Neuronal stem cell (in vitro differentiated cells): ENCODE measurements at regions not wholly inside any gene's neighbourhood (a gene's known extent, or its start where the extent isn't known, plus 50 kb on each side); places are given as distances from the start of the nearest gene placed in this dataset.
"Not testable (repeated sequence)": the region's sequence is repeated elsewhere in the genome, so short reads cannot be mapped to it uniquely, and the experiment has no call there.

Experiments used
- DNase-seq: peaks from one replicate; pipeline ENCODE4 v3.0.0-alpha.2; 2013; ENCODE audit warnings: low spot score
- H2AFZ ChIP-seq: one replicate; pipeline ENCODE4 v1.6.1; 2013; ENCODE audit warnings: mild to moderate bottlenecking, low read length, inconsistent platforms
- H2AK5ac ChIP-seq: 2 replicates; pipeline ENCODE4 v1.6.1; 2013; ENCODE audit warnings: low read depth, mild to moderate bottlenecking, inconsistent platforms, low read length, moderate library complexity, mixed read lengths
- H2BK120ac ChIP-seq: 2 replicates; pipeline ENCODE4 v1.6.1; 2013; ENCODE audit warnings: low read depth, mild to moderate bottlenecking, inconsistent platforms, low read length, moderate library complexity, mixed read lengths
- H2BK12ac ChIP-seq: one replicate; pipeline ENCODE4 v1.6.1; 2013; ENCODE audit warnings: low read length, inconsistent platforms
- H2BK15ac ChIP-seq: 2 replicates; pipeline ENCODE4 v1.6.1; 2013; ENCODE audit warnings: mild to moderate bottlenecking, low read length, inconsistent platforms, mixed read lengths
- H2BK5ac ChIP-seq: one replicate; pipeline ENCODE4 v1.6.1; 2013; ENCODE audit warnings: inconsistent platforms, mild to moderate bottlenecking, low read length, moderate library complexity
- H3K14ac ChIP-seq: one replicate; pipeline ENCODE4 v1.6.1; 2013; ENCODE audit warnings: low read length, inconsistent platforms
- H3K18ac ChIP-seq: 2 replicates; pipeline ENCODE4 v1.6.1; 2013; ENCODE audit warnings: low read length, inconsistent platforms
- H3K23ac ChIP-seq: 2 replicates; pipeline ENCODE4 v1.6.1; 2013; ENCODE audit warnings: low read depth, mild to moderate bottlenecking, mixed read lengths, low read length, inconsistent platforms; ENCODE audit not compliant: poor library complexity
- H3K27ac ChIP-seq: replicated peaks from 3 replicates; pipeline ENCODE4 v1.5.1; 2013; ENCODE audit warnings: low read length, inconsistent platforms
- H3K27me3 ChIP-seq, 3 experiments: 2 replicates each; pipeline ENCODE4 v1.6.1; 2013; ENCODE audit warnings: low read length in 3 of 3, mild to moderate bottlenecking in 2 of 3, inconsistent platforms in 1 of 3, low read depth in 1 of 3, mixed read lengths in 1 of 3, moderate library complexity in 1 of 3; ENCODE audit not compliant: control insufficient read depth in 3 of 3, insufficient read depth in 3 of 3
- H3K36me3 ChIP-seq, 2 donors: replicated peaks in 1 of 2; 2 replicates each; pipeline ENCODE4 v1.6.1; 2013; ENCODE audit warnings: low read length in 2 of 2; ENCODE audit not compliant: control insufficient read depth in 2 of 2, insufficient read depth in 2 of 2
- H3K4ac ChIP-seq: 2 replicates; pipeline ENCODE4 v1.6.1; 2013; ENCODE audit warnings: inconsistent platforms, mild to moderate bottlenecking, low read length, moderate library complexity
- H3K4me1 ChIP-seq, 2 donors: 1 replicate in 1 of 2; 2 replicates in 1 of 2; pipeline ENCODE4 v1.6.1; 2013; ENCODE audit warnings: low read length in 2 of 2, low read depth in 1 of 2; ENCODE audit not compliant: control insufficient read depth in 2 of 2, insufficient read depth in 1 of 2
- H3K4me2 ChIP-seq: one replicate; pipeline ENCODE4 v1.6.1; 2013; ENCODE audit warnings: mild to moderate bottlenecking, low read length, inconsistent platforms; ENCODE audit not compliant: insufficient read depth, poor library complexity, severe bottlenecking
- H3K4me3 ChIP-seq, 2 donors: 2 replicates each; pipeline ENCODE4 v1.5.1; 2013; ENCODE audit warnings: low read length in 2 of 2, mild to moderate bottlenecking in 2 of 2, inconsistent platforms in 1 of 2, moderate library complexity in 1 of 2
- H3K79me1 ChIP-seq: one replicate; pipeline ENCODE4 v1.6.1; 2013; ENCODE audit warnings: low read depth, mild to moderate bottlenecking, inconsistent platforms, low read length, moderate library complexity
- H3K9ac ChIP-seq: one replicate; pipeline ENCODE4 v1.6.1; 2013; ENCODE audit warnings: mild to moderate bottlenecking, low read depth, low read length, inconsistent platforms; ENCODE audit not compliant: poor library complexity
- H3K9me3 ChIP-seq, 2 donors: replicated peaks in 1 of 2; 2 replicates each; pipeline versions ENCODE3 to v1.6.1; 2013; ENCODE audit warnings: low read length in 2 of 2, mild to moderate bottlenecking in 2 of 2, inconsistent platforms in 1 of 2, low read depth in 1 of 2, mixed read lengths in 1 of 2, moderate library complexity in 1 of 2; ENCODE audit not compliant: control insufficient read depth in 2 of 2, insufficient read depth in 1 of 2
- H4K8ac ChIP-seq: one replicate; pipeline ENCODE4 v1.6.1; 2013; ENCODE audit warnings: low read depth, mild to moderate bottlenecking, inconsistent platforms, low read length, moderate library complexity
- H4K91ac ChIP-seq: one replicate; pipeline ENCODE4 v1.6.1; 2013; ENCODE audit warnings: low read length, low read depth, mild to moderate bottlenecking, inconsistent platforms; ENCODE audit not compliant: poor library complexity
- WGBS, 2 donors: extraction: QIAGEN DNeasy Blood & Tissue Kit; methylation state at CpG; one replicate each; pipeline ENCODE4 v1.1.7; 2013; ENCODE audit warnings: missing lambda C conversion rate in 2 of 2, mixed read lengths in 1 of 2; ENCODE audit not compliant: insufficient read length in 2 of 2, insufficient replicate concordance in 1 of 2; ENCODE audit errors: extremely low coverage in 2 of 2; 5-methylcytosine and 5-hydroxymethylcytosine counted together

- H2BK5ac ChIP-seq, H2BK12ac ChIP-seq, H3K9me3 ChIP-seq, H3K4me1 ChIP-seq, DNase-seq, H2AFZ ChIP-seq, H3K4ac ChIP-seq, H3K36me3 ChIP-seq, H3K18ac ChIP-seq, H2BK120ac ChIP-seq, H3K23ac ChIP-seq, H3K9ac ChIP-seq, H3K4me2 ChIP-seq, H3K27me3 ChIP-seq, H2BK15ac ChIP-seq, H3K4me3 ChIP-seq, H3K14ac ChIP-seq, H3K79me1 ChIP-seq, H4K91ac ChIP-seq, H2AK5ac ChIP-seq, H4K8ac ChIP-seq, H3K27ac ChIP-seq: not testable (repeated sequence)
- WGBS, 2 donors: no CpG with 5 or more reads among the region's 5 CpGs
These were observed 167.5 kb upstream of the IRS4 start for GRCh38 chrX:108903831-108904230.

DNA sequence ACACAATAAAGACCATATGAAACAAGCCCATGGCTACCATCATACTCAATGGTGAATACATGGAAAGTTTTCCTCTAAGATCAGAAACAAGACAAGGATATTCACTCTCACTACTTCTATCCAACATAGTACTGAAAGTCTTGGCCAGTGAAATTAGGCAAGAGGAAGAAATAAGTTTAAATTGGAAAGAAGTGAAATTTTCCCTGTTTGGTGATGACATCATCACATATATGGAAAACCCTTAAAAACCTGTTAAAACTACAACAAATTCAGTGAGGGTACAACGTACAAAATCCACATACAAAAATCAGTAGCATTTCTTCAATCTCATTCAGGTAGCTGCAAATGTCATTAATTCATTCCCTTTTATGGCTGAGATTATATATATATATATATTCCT lies 164.0 kb upstream of the IRS4 start:
- no peaks in the 10 kb centered on the region for H3K36me3 ChIP-seq
- H2BK12ac ChIP-seq: no peak overlapping the region
- no peak overlapping the region for H2AK5ac ChIP-seq
- H3K4me2 ChIP-seq: no peak overlapping the region
- H4K8ac ChIP-seq: no peak overlapping the region
- H3K27me3 ChIP-seq: no peaks in the 10 kb centered on the region
- no peaks in the 10 kb centered on the region for H3K79me1 ChIP-seq
- H3K4ac ChIP-seq: no peak overlapping the region
- H2BK5ac ChIP-seq: no peak overlapping the region
- no peak overlapping the region for H3K27ac ChIP-seq
- no peak overlapping the region for H2AFZ ChIP-seq
- no peak for DNase-seq
- H3K9me3 ChIP-seq: peaks cover 0 to 6% of the 10 kb centered on the region in 2 donors
- H3K4me3 ChIP-seq: no peak overlapping the region
- no peak overlapping the region for H3K23ac ChIP-seq
- no peaks in the 10 kb centered on the region for H3K4me1 ChIP-seq
- H3K14ac ChIP-seq: no peak overlapping the region
- no CpG with 5 or more reads among the region's 1 CpG for WGBS, 2 donors
- no peak overlapping the region for H2BK120ac ChIP-seq
- no peak overlapping the region for H3K9ac ChIP-seq
- no peak overlapping the region for H2BK15ac ChIP-seq
- no peak overlapping the region for H3K18ac ChIP-seq
- no peak overlapping the region for H4K91ac ChIP-seq

DNA sequence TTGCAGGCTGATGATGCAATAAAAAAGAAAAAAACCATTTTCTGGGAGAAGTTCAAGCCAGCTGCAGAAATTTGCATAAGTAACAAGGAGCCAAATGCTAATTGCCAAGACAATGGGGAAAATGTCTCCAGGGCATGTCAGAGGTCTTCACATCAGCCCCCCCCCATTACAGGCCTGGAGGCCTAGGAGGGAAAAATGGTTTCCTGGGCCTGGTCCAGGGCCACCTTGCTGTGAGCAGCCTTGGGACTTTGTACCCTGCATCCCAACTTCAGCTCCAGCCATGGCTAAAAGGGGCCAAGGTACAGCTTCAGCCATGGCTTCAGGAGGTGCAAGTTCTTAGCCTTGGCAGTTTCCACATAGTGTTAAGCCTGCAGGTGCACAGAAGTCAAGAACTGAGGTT lies 160.0 kb upstream of the IRS4 start:
- H4K91ac ChIP-seq, H2AK5ac ChIP-seq, H3K14ac ChIP-seq, DNase-seq, H2AFZ ChIP-seq, H3K4me1 ChIP-seq, H3K18ac ChIP-seq, H2BK12ac ChIP-seq, H3K4me3 ChIP-seq, H2BK120ac ChIP-seq, H3K36me3 ChIP-seq, H3K23ac ChIP-seq, H3K4me2 ChIP-seq, H3K9me3 ChIP-seq, H3K27me3 ChIP-seq, H4K8ac ChIP-seq, H2BK15ac ChIP-seq, H3K4ac ChIP-seq, H3K27ac ChIP-seq, H2BK5ac ChIP-seq, H3K79me1 ChIP-seq, H3K9ac ChIP-seq: not testable (repeated sequence)

DNA sequence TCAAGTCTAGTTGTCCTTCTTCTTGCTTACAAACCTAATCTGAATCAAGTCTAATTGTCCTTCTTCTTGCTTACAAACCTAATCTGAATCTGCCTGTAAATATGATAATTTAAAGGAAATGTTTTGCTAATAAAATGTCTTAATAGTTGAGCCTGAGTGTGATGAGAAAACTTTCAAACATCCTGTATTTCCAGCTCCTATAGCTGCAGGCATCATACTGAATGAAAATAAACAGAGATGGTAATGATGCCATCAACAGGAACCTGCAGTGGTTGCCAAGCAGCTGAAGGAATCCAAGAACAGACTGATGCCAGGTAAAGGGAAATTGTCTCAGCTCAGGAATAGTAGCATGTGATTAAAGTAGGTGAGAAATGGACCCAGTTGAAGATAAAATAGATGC lies 156.1 kb upstream of the IRS4 start:
- Histone ChIP-seq H2BK5ac (no peak overlapping the region), H3K9me3 (peaks cover 2 to 6% of the 10 kb centered on the region in 2 donors), H3K14ac (no peak overlapping the region), H3K4me1 (no peaks in the 10 kb centered on the region), H3K4me2 (no peak overlapping the region), H4K8ac (no peak overlapping the region), H4K91ac (no peak overlapping the region), H2BK15ac (no peak overlapping the region), H2AK5ac (no peak overlapping the region), H3K27ac (no peak overlapping the region), H3K4me3 (no peak overlapping the region), H3K27me3 (no peaks in the 10 kb centered on the region), H3K36me3 (no peaks in the 10 kb centered on the region), H2AFZ (no peak overlapping the region), H3K4ac (no peak overlapping the region), H3K9ac (no peak overlapping the region), H3K79me1 (no peaks in the 10 kb centered on the region), H3K18ac (no peak overlapping the region), H2BK12ac (no peak overlapping the region), H3K23ac (no peak overlapping the region), H2BK120ac (no peak overlapping the region)
- no peak for DNase-seq
